Stimulated activated CD8-positive, alpha-beta memory T cell treated with anti-CD3 and anti-CD28 coated beads, Interleukin-15, amount 100 ng/mL, for 24 hours (primary cell): ENCODE measurements at regions not wholly inside any gene's neighbourhood (a gene's known extent, or its start where the extent isn't known, plus 50 kb on each side); places are given as distances from the start of the nearest gene placed in this dataset.

Experiments
- DNase-seq: peaks from one replicate; pipeline ENCODE4 v3.0.0-alpha.2; 2020; ENCODE audit warnings: low read depth

DNA sequence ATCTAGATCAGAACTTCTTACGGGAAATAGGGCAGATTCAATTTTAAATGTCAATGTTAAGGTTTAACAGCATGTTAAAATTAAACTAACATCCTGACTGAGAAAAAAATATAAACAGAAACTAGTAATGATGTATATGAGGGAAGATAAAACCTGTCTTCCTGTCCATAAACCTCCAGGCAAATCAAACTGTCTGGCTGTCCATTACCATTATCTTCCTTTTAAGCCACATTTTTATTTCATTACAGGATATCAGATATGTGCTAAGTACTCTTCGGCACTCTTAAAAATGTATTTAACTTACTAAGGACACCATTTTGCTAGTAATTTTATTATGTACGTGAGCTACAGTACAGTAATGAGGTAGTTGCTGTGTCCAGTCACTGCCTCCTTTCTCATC is 1461.7 kb upstream of the ALCAM start:
- DNase-seq: no peak

DNA sequence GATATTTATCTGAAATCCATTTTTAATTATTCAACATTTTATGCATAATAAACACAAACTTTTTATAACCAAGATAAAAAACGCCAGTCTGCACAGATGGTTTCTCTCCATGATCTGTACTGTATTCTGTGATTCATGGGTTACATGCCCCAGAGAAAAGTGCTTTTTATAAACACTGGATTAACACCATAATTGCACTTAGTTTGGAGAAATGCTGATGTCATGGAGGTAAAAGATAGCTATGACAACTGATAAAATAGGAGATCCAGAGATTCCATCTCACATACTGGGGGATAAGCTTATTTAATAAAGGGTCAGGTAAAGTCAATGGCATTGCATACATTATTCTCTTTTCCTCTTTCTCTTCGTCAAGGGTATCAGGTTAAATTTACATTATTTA is 1460.4 kb upstream of the ALCAM start:
- no peak for DNase-seq

DNA sequence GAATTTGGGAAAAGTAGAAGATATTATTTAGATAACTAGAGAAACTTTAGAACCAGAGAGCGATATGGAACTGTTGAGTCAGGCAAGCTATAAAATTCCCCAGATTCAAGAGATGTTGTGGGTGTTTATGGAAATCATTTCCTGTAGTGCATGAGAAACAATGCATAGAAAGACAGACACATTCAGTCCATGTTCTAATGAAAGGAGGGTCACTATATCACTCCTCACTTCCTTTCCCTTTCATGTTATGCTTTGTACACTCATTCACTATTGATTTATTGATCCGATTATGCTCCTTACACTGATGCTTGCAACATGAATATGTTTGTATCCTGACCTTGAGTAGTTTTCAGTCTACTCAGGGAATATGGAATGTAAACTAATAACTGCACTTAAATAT is 1459.9 kb upstream of the ALCAM start:
- DNase-seq: no peak

DNA sequence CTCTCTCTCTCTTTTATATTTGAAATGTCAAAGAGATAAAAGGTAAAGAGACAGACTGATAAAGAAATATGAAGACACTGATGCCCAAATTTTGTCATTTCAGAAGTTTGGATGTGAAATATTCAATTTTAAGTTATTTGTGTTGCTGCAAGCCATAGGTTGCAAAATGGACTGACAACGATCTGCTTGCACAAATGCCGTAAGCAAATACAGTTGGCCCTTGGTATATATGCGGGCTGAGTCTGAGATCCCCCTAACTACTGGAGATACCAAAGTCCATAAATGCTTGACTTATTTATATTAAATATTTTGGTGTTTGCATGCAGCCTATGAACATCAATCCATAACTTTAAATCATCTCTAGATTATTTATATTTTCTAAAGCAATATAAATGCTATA is 1459.1 kb upstream of the ALCAM start:
- DNase-seq: no peak

DNA sequence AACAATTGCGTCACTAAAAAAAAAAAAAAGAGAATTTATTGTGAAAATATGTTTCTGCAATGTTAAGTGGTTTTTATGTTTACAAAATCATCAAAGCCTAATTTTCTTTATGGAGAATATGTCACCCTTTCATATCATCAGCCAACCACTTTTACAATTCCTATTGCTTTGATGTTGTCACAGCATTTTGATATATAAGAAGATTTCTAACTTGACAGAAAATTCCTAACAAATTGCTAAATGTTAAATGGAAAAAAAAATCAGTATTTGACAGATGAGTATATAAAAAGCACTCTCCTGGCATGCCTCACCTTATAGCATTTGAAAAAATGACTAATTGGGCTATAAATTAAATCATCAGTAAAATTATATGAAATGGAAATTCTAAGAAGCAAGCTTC is 1457.3 kb upstream of the ALCAM start:
- DNase-seq: no peak

DNA sequence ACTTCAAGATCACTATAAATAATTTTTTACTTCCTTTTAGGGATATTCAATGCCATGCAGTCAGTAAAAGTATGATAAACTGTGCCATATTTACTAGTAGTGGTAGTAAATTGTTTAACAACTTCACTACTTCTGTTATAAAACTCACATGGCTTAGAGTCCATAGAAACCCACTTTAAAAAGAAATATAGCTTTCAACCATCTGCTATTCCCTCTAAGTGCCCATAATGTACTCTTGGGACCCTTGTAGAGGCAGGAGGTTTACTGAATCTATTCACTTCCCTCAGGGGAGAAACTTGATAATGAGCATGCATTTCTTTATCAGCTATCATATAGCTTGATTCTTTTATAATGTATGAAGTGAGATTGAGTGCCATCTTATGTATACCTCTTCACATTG is 1448.4 kb upstream of the ALCAM start:
- DNase-seq: no peak

DNA sequence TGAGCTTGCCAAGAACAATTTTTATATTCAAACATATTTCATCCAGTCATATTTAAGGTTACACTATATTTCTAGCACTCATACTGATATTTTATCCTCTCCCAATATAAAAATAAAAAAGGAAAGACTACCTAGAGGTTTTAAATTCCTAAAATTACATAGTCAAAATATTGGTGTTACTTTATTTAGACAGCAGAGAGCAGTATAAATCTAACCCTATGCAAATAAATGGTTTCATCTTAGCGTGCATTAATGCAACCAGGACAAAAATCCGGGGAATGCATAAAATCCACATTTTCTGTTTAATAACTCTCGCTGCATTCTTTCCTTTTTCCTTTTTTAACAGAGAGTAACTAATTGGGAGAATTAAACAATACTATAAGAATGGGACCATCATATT is 1447.4 kb upstream of the ALCAM start:
- no peak for DNase-seq

DNA sequence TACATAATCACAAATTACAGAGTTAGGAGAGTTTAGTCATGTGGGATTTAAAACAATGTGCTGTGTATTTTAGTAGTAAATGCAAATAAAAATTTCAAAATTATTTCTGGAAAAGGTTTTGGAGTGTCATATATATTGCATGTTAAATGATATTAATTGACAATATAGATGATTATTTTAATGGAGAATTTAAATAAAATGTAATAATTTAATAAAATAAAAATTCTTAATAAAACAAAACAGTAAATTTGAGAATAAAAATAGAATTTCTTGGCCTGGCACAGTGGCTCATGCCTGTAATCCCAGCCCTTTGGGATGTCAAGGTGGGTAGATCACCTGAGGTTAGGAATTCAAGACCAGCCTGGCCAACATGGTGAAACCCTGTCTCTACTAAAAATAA is 1442.8 kb upstream of the ALCAM start:
- no peak for DNase-seq

DNA sequence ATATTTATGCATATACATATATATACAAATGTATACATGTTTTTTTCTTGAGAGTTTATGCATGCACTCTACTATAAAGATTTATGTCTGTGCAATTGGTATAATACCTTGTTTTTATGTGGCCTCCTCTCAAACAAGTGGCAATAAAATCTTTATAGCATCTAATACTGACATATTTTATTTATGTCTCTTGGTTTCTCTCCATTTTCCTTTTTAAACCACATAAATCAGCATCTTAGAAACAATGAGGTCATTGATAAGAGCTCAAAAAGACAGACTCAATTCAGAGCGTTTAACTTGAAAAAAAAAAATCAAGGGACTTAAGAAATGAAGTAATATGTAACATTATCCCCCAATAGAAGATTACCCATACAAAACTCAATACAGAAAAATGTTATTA is 1442.2 kb upstream of the ALCAM start:
- no peak for DNase-seq

DNA sequence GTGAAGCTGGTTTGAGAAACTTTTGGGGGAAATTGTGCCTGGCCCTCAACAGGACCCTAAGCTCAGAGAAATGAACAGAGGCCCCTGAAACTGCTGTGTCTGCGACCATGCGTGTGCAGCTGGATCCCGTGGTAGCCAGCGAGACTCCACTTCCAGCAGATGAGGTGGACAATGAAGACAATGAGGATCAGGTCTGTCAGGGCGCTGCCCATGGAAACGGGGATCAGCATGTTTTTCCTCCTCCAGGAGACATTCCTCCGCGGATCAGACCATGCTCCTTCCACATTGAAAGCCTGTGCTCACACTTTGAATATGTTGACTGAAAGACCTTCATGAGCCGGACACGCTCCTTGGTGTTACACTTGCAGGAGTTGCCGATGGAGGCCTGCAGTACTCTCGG is 1439.8 kb upstream of the ALCAM start:
- DNase-seq: no peak

DNA sequence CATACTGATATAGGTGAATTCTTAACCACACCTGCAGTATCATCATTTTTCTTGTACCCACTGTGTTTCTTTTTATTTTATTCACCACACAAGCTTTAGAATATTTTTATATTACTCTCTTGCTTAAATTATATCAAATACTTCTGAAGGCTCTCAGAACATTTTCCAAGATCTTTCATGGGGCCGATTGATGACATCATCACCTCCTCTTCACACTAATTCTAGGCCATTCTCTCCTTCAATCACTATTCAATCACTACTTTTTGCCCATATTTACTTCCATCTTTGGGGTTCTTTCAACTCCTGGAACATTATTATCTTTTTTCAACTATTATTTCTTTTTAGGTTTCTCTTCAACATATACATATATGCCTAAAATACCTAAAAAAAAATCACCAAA is 1438.8 kb upstream of the ALCAM start:
- DNase-seq: no peak

DNA sequence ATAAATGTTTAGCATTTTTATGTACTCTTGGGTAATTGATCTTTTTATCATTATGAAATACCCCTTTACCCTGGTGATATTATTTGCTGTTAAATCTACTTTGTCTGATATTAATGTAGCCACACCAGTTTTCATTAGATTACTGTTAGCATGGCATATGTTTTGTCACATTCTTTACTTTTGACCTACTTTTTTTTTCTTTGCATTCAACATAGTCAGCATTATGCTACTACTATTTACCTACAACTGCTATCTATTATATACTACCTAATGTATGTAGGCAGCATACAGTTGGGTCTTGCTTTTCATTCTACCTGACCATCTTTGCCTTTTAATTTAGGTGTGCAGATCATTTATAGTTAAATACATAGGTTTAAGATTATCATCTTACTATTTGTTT is 1429.6 kb upstream of the ALCAM start:
- DNase-seq: no peak

DNA sequence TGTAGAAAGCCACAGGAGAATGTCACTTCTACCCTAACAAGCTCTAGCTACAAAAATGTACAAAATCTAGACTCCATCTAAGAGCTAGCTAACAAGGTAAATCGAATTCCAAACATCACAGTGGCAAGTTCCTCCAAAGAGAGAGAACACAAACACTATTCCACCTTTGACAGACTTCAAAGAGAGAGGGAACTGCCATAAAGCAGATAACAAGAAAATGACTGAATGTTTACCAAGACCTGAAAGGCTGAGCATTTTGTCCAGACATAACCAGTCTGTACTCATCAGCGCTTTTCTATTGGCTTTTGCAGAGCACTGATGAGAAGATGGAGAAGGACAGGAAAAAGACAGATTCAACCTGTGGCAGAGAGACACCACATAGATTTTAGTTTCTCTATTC is 1419.6 kb upstream of the ALCAM start:
- no peak for DNase-seq

DNA sequence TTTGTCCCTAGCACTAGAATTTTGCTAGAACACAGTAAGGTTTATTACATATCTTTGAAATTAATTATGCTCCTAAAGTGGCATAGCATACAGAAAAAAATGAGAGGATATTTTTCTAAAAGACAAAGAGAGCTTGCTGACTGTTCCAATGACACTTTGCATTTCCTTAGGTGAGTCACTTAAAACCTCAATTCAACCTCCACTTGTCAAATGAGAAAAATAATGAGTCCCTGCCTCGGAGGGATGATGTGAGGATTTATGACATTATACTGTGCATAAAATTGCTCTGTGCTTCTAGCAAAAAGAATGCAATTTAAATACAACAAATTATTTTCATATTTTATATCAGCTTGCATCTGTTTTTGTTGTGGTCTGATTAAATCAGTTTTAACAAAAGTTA is 1417.0 kb upstream of the ALCAM start:
- no peak for DNase-seq

DNA sequence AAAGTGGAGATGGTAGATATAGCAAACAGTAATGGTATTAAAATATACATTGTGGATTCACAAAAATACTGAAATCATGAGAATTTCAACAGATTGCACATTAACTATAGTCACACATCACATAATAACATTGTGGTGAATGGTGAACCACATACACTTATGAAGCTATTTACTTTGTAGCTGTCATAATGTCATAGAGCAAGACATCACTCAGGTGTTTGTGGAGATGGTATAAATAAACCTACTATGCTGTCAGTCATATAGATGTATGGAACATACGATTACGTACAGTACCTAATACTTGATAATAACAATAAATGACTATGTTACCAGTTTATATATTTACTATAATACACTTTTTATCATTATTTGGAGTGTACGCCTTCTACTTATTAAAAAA is 1416.0 kb upstream of the ALCAM start:
- no peak for DNase-seq

DNA sequence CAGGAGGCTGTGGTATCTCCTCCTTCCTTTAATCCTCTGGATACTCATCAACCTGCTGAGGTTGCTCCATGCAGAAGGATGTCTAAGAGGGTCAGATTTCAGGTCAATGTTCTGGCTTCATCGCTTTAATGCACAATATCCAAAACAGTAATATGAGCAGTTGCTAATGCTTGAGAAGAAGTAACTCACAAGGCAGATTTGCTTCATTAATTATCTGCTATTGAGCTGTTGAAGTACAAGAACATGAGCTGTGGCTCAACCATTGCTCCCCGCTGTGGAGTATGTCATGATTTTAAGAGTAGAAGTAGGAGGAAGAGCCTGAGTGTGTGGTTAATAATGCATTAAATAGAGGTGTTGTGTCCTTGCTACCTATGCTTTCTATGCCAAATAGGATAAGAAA is 1412.9 kb upstream of the ALCAM start:
- no peak for DNase-seq

DNA sequence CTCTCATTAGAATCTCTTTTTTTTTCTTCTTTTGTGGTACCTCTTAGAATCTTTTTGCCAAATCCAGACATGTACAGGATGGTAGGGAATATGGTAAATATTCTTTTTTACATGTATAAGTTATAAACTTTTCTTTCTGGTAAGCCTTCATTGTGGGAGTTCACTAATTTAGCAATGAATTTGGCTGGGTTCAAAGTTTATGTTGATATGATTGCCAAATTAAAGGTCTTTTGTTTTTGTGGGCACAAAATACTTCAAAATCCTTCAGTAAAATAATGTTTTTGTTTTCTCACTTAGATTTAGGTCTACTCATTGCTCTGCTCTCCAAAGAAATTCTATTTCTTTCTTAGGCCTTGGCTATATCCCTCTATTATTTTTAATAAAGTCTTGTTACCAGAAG is 1405.9 kb upstream of the ALCAM start:
- DNase-seq: no peak

DNA sequence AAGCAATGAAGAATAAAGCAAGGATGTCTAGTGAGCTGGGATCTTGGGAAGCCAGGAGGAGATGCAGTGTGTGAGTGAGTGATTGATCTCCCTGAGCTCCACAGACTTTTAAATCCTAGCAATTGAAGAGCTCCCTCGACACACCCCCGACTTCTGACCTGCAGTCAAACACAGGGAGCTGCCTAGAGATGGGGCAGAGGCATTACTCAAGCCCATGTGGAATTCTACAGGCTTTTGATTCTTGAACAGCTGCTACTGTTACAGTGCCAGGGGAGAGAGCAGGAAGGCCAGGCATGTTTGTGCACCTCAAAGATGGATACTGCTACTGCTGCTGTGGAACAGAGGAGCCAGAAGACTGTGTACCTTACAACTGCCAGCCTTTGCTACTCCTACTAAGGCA is 1403.1 kb upstream of the ALCAM start:
- no peak for DNase-seq

DNA sequence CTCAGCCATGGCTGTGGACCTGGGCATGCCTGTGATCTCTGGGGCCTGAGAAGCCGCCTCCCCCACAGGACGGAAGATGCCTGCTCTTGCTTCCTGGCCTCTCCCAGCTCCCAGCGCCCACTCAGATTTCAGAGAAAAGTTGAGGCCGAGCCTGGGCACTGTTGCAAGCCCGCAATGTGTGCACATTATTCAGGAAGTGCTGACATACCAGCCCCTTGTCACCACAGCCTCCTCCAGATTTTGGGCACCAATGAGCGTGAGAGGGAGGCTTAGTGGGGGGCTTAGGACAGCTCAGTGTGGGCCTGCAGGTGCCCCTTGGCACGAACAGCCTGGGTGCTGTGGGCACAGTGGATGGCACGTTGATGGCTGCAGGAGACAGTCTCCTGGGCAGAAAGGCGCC is 1400.9 kb upstream of the ALCAM start:
- DNase-seq: no peak

DNA sequence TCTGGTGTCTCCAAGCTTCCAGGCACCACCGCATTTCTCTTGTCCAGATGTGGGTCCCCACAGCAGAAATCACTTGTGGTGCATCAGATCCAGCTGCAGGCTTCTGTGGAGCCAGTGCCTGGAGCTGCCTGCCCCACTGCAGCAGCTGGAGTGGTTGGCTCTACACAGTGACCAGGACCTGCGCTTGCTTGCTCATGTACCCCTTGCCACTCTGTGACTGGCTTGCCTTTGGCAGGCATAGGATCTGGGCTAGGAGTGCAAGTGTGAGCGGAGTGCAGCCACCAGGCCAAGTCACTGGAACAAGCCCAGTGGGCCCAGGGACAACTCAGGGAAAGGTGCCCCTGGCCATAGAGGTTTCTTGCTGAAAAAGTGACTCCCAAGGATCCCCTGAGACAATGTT is 1400.0 kb upstream of the ALCAM start:
- no peak for DNase-seq

DNA sequence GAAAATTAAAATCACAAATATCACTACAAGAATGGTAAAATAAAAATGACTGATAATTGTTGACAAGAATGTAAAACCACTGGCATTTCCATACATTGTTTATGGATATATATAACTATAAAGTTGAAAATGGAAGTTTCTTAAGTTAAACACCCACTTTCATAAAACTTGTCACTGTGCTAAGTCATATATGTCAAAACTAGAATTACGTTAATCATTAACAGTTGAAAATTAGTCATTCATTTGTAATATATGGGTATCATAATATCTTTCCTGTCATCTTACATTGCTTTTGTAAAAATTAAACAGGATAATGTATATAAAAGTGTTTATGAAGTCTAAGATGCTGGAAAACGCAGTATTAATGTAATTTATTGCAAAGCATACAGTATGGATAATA is 1398.6 kb upstream of the ALCAM start:
- no peak for DNase-seq

DNA sequence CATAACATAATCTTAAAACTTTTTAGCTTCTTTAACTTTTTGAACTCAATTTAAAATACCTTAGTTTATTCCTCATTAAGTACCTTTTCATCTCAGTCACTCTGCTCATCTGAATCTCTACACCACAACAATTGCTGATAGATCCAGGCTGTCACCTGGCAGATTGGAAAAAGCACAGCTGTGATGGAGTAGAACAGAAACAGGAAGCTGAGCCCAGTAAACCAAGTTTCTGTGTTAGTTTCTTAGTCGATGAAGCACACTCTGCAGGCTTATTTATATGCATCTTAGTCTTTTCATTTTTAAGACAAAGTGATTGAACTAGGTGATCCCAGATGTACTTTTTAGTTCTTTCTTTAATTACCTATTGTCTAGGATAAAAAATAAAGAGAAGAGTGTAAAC is 1398.0 kb upstream of the ALCAM start:
- DNase-seq: no peak

DNA sequence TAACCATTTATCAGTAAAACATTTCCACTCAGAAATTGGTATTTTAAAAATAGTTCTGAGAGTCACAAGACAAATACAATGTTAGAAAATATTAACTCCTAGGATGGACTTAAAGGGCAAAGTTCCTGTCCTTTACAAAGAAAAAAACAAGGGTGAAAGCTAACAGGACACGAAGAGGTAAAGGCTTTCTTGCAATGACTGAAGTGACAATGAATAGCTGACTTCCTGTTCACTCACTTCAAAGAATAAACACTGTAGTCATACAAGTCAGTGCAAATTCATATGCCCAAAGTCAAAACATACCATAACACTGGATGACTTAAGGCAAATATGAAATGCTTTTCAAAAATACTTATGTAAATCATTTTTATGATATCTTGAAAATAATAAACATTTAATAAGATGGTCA is 1389.8 kb upstream of the ALCAM start:
- DNase-seq: no peak

DNA sequence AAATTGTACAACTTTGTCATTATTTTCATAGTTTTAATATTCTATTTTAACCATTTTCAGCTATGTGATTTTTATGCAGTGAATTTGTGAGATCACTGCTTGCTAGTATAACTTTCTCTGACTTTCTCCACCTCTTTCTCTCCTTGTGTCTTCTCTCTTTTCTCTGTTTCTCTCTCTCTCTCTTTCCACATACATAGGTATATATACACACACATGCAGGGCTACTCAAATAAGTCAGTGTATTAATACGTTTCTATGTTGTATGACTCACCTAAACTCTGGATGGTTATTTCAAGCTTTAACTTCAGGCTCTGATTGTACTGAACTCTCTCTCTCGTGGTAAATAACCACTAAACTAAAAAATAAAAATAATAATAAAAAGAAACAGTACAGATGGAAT is 1389.3 kb upstream of the ALCAM start:
- no peak for DNase-seq

DNA sequence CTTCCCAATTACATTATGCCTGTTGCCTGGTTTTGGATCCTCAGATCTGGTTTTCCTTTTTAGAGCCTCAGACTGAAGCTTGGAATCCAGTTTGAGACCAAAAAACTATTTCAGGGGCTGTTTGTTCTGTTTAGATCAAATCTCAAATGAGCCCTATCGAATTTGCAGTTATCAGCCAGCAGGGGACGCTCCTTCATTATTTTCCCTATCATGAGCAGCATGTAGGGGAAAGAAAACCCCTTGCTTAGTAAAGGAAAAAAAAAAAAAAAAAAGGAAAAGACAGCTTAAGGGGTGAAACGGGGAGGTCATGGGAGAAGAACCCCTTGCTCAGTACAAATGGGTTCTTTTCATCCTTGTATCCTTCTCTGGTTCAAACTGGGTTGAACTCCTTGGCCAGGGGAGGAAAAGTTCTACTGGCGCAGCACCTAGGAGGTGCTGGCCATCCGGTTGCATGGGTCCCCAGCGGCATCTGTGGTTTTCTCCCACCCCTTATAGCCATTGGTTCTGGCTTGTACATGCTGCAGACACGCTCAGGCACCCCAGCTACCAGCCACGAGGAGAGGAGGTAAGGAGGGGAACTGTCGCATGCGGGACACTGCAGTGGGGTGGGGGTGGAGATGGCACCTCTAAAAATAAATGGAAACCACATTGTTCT is 1375.1 kb upstream of the ALCAM start:
- DNase-seq: no peak
